Muscle layer of duodenum (tissue), 2 donors: ENCODE measurements at regions not wholly inside any gene's neighbourhood (a gene's known extent, or its start where the extent isn't known, plus 50 kb on each side); places are given as distances from the start of the nearest gene placed in this dataset.

Source experiments
- H3K27ac ChIP-seq: one replicate; pipeline ENCODE4 v1.7.0; 2013; ENCODE audit warnings: mild to moderate bottlenecking, low read length
- H3K27me3 ChIP-seq: one replicate; pipeline ENCODE4 v1.7.0; 2013; ENCODE audit warnings: low read depth, mild to moderate bottlenecking, control low read depth, low read length
- H3K36me3 ChIP-seq, 2 donors: one replicate each; pipeline ENCODE4 v1.7.0; 2013; ENCODE audit warnings: low read length in 2 of 2, control low read depth in 1 of 2, mild to moderate bottlenecking in 1 of 2; ENCODE audit not compliant: insufficient read depth in 2 of 2, control insufficient read depth in 1 of 2
- H3K4me1 ChIP-seq, 2 donors: one replicate each; pipeline ENCODE4 v1.7.0; 2013; ENCODE audit warnings: low read length in 2 of 2, mild to moderate bottlenecking in 2 of 2, control low read depth in 1 of 2, moderate library complexity in 1 of 2; ENCODE audit not compliant: insufficient read depth in 2 of 2, control insufficient read depth in 1 of 2
- H3K4me3 ChIP-seq, 2 donors: one replicate each; pipeline ENCODE4 v1.7.0; 2013; ENCODE audit warnings: low read length in 2 of 2, low read depth in 1 of 2, mild to moderate bottlenecking in 1 of 2
- H3K9me3 ChIP-seq, 2 donors: one replicate each; pipeline ENCODE4 v1.7.0; 2013; ENCODE audit warnings: low read length in 2 of 2, control low read depth in 1 of 2, mild to moderate bottlenecking in 1 of 2; ENCODE audit not compliant: control insufficient read depth in 1 of 2
- donor health status: healthy.

DNA sequence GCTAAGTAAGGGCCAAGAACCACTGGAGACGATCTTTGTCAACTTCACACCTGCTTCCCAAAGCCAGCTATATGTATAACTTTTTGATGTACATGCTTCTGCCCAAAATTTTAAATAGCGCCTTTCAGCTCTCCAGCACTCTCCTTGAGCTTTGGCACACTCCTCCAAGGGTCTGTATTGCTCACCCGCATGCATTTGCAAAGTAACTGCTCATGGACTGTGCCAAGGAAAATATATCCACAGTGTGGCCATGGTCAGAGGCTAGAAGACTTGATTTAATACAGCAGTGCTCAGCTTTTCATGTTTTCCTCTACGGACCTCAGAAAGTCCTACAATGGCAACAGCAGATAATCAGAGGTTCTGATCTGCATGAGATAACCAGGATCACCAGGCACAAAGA lies 550.1 kb downstream of the SOX6 start:
- Histone ChIP-seq H3K4me1 (no peaks in the 10 kb centered on the region), H3K36me3 (no peaks in the 10 kb centered on the region)

DNA sequence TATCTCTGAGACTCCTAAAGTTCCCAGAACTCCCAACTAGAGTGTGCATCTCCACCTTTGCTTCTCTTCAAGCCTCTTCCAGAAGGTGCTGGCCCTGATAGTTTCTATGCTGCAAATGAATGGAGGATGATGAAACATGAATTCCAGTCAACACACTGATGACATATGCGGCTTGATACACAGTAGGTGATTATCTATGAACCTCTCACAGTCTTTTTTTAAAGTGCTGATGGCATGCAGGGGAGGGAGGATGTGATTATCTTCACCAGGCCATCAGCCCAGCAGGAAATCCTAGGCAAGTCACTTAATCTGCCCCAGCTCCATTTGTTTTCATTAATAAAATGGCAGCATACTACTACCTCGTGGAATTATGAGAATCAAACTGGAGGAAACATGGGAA lies 548.5 kb downstream of the SOX6 start:
- Histone ChIP-seq H3K36me3 (no peaks in the 10 kb centered on the region), H3K27me3 (no peaks in the 10 kb centered on the region), H3K4me3 (no peak overlapping the region)

More for the DNA sequence above, 550.1 kb downstream of the SOX6 start:
- Histone ChIP-seq H3K4me3 (no peak overlapping the region), H3K27ac (no peak overlapping the region), H3K27me3 (no peaks in the 10 kb centered on the region), H3K9me3 (no peaks in the 10 kb centered on the region)

DNA sequence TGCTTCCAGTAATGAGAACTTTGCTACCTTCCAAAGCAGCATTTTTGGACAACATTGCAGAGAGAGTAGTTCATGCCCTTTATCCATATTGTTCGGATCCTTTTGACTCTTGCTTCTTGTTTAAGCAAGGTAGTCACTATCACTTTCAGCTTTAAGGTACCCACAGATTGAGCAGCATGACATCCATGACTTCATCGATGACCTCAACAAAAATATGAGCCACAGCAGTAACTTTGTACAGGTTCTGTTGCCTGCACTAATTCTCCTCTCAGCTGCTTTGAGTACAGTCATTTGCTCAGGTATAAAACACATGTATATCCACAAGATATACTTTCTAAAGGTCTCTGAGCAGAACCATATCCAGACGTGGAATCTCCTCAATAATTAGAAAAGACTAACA lies 546.3 kb downstream of the SOX6 start:
- H3K9me3 ChIP-seq, result no peaks in the 10 kb centered on the region
- H3K4me3 ChIP-seq, result no peak overlapping the region
- no peak overlapping the region for H3K27ac ChIP-seq
- H3K27me3 ChIP-seq, result no peaks in the 10 kb centered on the region
- no peaks in the 10 kb centered on the region for H3K36me3 ChIP-seq
- H3K4me1 ChIP-seq, result peaks cover under 1% of the 10 kb centered on the region in 2 donors

More for the DNA sequence above, 548.5 kb downstream of the SOX6 start:
- Histone ChIP-seq H3K9me3 (no peaks in the 10 kb centered on the region), H3K4me1 (no peaks in the 10 kb centered on the region), H3K27ac (no peak overlapping the region)

DNA sequence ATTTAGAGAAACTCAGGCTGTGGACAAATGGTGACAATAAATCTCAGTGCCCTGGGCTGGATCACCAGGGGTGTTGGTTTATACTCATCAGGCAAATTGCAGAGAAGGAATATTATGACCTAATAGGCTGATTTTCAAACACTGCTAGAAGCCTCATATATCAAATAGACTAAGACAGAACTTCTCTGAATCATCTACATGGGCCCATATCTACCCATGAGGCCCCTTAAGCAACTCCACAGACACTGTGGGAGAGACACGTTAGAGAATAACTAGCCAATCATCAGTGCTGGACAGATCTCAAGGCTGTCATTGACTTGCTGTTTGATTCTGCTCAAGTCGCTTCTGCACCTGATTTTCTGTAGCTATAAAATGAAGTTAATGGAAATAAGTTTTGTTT lies 545.8 kb downstream of the SOX6 start:
- no peak overlapping the region for H3K27ac ChIP-seq
- peaks cover 5% of the 10 kb centered on the region in 2 donors for H3K4me1 ChIP-seq
- no peaks in the 10 kb centered on the region for H3K9me3 ChIP-seq
- no peak overlapping the region for H3K4me3 ChIP-seq
- no peaks in the 10 kb centered on the region for H3K27me3 ChIP-seq
- peaks cover 0 to 2% of the 10 kb centered on the region in 2 donors for H3K36me3 ChIP-seq

DNA sequence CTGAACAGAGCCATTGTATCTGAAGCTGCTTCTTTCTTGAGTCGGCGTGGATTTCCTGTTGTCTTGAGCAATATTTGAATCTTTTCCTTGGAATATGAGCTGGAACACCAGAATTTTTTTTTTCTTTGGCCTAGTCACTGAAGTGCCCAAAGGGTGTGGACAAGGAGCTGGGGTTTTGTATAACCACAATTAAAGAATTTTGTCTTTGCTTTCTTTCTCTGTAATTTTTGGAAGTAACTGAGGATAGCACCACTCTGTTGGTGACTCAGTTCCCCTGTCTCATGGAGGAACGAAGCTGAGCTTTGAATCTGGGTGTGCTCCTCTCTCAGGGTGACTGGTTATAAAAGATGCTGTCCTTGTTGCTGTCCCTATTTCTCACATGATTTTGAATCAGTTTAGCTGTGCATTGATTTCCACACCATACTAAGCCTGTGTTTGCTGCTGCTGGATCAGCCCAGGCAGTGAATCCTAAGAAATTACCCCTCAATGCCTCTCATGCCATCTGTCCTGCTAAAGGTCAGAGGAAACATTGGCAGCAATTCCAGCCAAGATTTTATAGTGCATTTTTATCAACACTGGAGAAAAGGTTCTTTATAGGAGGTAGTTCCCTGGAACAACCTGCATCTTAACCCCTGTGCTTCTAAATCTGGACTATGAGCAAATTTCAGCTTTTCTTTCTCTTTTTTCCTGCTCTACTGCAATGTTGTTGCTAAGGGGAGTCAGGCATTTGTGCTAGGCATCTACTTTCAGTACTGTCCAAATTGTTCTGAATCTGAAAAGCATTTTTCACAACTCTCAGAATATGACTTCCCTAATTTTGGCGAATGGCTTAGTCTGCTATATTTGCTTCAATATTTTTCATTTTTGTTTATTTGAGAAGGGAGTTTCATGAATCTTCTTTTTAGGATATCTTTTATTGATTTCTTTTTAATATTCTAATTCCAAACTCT lies 540.8 kb downstream of the SOX6 start:
- H3K36me3 ChIP-seq, result peaks cover 0 to 17% of the 10 kb centered on the region in 2 donors
- no peak overlapping the region for H3K27ac ChIP-seq

DNA sequence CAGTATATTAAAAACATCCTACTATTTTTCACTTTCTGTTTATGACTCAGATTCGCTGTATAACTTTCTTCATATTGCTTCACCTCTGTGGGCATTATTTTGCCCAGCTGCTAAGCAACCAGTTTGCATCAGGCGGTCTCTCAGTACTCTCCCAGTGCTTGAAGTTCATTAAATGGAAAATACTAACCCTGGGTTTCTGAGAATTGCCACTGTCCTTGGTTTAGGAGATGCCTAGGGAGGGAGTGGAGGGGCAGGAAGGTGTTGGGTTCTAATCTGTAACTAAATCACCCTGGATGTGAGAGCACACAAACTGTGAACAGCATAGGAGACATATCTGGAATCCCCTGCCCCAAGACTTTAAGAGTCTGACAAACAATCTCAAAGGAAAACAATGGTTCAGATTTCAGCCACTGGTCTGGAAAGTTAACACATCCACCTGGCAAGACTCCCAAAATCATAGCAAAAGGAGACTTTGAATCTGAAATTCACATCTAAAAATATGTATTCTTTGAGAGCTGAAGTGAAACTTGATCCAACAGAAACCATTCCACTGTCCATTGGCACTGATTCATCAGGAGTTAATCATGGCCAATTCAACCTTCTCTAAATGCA lies 540.0 kb downstream of the SOX6 start:
- H3K36me3 ChIP-seq, result peaks cover 0 to 17% of the 10 kb centered on the region in 2 donors
- no peaks in the 10 kb centered on the region for H3K9me3 ChIP-seq
- no peak overlapping the region for H3K4me3 ChIP-seq
- peaks cover 9 to 30% of the 10 kb centered on the region in 2 donors for H3K4me1 ChIP-seq
- H3K27ac ChIP-seq, result no peak overlapping the region
- H3K27me3 ChIP-seq, result no peaks in the 10 kb centered on the region

More for the DNA sequence above, 540.8 kb downstream of the SOX6 start:
- Histone ChIP-seq H3K4me1 (peaks cover 9 to 30% of the 10 kb centered on the region in 2 donors), H3K27me3 (no peaks in the 10 kb centered on the region), H3K9me3 (no peaks in the 10 kb centered on the region), H3K4me3 (no peak overlapping the region)

DNA sequence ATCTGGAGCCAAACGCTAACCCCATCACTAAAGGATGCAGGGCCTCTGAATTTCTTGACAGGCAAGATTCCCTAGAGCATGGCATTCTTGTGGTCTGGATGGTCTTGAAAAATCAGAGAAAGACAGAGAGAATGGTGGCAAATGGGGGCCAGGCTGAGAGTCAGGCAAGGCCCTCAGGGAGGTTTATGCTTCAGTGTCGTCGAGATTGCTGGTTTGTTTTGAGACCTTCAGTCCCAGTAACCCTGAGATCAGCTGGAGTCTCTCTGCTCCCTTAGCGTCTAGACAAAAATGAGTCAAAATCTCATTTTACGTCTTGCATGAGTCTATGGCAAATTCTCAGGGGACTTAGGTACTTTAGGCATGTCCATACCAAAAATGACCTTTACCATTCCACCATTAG lies 539.3 kb downstream of the SOX6 start:
- Histone ChIP-seq H3K27me3 (no peaks in the 10 kb centered on the region), H3K4me3 (no peak overlapping the region), H3K9me3 (no peaks in the 10 kb centered on the region), H3K27ac (no peak overlapping the region), H3K36me3 (peaks cover 0 to 17% of the 10 kb centered on the region in 2 donors), H3K4me1 (peaks cover 9 to 30% of the 10 kb centered on the region in 2 donors)

DNA sequence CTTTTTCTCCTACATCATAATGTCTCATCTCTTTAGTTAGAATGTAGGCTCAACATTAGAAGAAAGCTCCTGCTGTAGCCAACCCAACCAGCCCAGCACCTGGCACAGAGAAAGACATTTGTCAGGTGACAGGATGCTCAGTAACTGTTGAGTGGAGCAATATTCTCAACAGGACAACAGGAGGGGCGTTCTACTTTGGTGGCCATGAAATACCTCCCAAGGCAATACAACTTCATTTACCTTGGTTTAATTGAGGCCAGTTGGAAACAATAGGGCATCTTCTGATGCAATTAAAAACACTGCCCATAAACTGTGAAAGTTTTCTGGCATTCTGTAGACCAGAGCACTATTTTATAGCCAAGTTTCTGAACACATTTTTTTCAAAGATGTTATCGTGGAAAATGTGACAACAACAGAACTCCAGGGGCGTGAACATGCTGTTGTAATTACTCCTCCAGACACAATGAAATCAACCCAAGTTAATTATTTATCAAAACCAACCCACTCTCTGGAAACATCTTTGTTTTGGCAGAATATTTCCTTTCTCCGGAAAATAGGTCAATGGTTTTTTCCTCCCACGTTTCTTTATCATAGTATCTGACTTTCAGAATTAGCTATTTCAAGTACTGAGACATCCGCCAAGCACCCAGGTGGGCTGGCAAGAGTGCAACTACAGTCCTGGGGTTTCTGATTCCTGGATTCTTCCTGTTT lies 538.1 kb downstream of the SOX6 start:
- Histone ChIP-seq H3K9me3 (no peaks in the 10 kb centered on the region), H3K27me3 (no peaks in the 10 kb centered on the region), H3K36me3 (peaks cover 0 to 17% of the 10 kb centered on the region in 2 donors), H3K4me3 (no peak overlapping the region), H3K27ac (no peak overlapping the region), H3K4me1 (peaks cover 9 to 30% of the 10 kb centered on the region in 2 donors)

DNA sequence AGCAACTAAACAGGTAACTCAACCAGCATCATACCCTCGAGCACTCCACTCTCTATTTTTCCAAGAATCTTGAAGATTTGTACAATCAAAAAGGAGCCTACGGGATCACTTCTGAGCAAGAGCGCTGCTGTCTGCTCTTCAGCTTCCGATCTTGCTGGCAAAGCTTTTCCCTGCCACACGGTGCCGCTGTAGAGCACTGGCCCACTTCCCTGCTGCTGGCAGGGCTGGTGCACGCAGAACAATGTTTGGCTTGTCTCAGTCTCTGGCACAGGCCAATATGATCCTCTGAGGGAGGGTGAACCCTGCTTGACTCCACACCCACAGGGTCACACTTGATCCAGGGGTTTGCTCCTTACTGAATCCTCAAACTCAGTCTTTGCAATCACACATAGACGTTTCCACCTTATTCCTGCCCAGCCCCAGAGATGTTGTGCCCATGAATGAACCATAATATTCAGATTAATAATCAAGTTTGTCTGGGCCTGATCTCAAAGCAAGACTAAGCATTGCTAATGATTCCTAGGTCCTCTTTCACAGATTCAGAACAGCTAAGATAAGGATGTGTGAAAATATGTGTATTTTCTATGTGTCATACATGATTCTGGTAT lies 536.6 kb downstream of the SOX6 start:
- H3K27me3 ChIP-seq, result no peaks in the 10 kb centered on the region
- H3K36me3 ChIP-seq, result peaks cover 0 to 17% of the 10 kb centered on the region in 2 donors
- no peaks in the 10 kb centered on the region for H3K9me3 ChIP-seq
- peaks cover 9 to 30% of the 10 kb centered on the region in 2 donors for H3K4me1 ChIP-seq
- H3K27ac ChIP-seq, result no peak overlapping the region
- H3K4me3 ChIP-seq, result no peak overlapping the region

DNA sequence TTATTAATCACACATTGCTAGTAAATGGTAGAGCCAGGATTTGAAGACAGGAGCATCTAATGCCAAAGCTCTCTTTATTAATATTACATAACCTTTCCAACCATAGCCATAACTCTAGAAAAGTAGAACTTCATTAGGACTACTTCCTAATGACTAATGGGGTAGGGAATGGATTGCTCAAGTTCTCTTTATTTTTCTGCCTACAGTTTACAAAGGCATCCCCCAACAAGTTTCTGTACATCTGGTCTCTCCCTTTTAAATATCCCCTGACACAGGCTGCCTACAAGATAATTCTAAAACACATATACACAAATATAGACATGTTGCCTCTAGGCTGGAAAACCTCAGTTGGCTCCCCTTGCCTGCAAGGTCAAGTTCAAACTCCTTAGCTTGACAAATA lies 534.9 kb downstream of the SOX6 start:
- no peaks in the 10 kb centered on the region for H3K27me3 ChIP-seq
- H3K4me1 ChIP-seq, result peaks cover 0 to 17% of the 10 kb centered on the region in 2 donors
- H3K4me3 ChIP-seq, result no peak overlapping the region
- H3K36me3 ChIP-seq, result peaks cover 0 to 6% of the 10 kb centered on the region in 2 donors
- no peak overlapping the region for H3K27ac ChIP-seq
- H3K9me3 ChIP-seq, result no peaks in the 10 kb centered on the region

DNA sequence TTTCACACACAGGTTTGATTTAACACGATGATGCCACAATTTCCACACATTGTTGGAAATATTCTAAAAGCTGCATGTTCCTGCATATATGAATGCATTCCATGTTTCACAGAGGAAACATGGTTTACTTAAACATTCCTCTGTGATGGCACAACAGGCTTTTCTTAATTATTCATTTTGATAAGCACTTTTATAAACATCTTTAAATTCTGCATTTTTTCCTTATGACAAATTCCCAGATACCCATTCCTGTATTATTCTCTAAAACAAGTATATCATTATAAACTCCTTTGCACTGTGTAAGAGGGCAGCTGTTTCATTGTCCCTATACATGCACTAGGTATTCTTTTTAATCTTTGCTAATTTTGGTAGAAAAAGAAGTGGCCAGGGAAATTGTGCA lies 532.3 kb downstream of the SOX6 start:
- no peaks in the 10 kb centered on the region for H3K9me3 ChIP-seq
- H3K4me3 ChIP-seq, result no peak overlapping the region
- H3K27me3 ChIP-seq, result no peaks in the 10 kb centered on the region
- H3K27ac ChIP-seq, result no peak overlapping the region
- H3K36me3 ChIP-seq, result no peaks in the 10 kb centered on the region
- H3K4me1 ChIP-seq, result peaks cover 0 to 8% of the 10 kb centered on the region in 2 donors
